Dedifferentiated amniotic fluid mesenchymal stem cell (primary cell): ENCODE measurements at regions not wholly inside any gene's neighbourhood (a gene's known extent, or its start where the extent isn't known, plus 50 kb on each side); places are given as distances from the start of the nearest gene placed in this dataset.
"Not testable (repeated sequence)": the region's sequence is repeated elsewhere in the genome, so short reads cannot be mapped to it uniquely, and the experiment has no call there.

Source experiments
- DNase-seq: peaks from one replicate; pipeline ENCODE4 v3.0.0-alpha.2; 2016; ENCODE audit errors: extremely low spot score

GRCh38 chr4:26044983-26045382, 131.0 kb downstream of the SMIM20 start:
- no peak for DNase-seq

- DNase-seq = no peak
These were observed 133.8 kb downstream of the SMIM20 start for GRCh38 chr4:26047795-26048194.

- DNase-seq = peak; percentile 88
These were observed 134.4 kb downstream of the SMIM20 start for GRCh38 chr4:26048378-26048882.

DNA sequence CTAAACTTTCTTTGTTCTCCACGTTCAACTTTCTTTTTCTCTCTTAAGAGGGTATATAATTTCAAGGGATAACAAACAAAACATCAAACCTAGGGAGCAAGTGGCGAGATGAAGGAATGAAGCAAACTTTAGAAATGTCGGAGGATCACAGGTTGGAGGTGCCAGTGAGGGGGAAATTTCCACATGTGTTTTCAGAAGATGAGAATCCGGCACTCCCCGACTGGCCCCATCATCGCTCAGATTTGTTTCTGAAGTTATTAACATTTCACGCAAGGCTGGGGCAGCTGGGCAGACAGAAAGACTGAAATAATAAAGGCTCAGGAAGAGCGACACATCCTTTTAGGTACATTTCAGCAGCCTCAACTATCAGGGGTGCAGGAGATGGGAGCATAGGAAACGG, 134.9 kb downstream of the SMIM20 start:
- peak; percentile 26 for DNase-seq

- DNase-seq = no peak
These were observed 135.4 kb downstream of the SMIM20 start for GRCh38 chr4:26049447-26049846.

- no peak for DNase-seq
These were observed 136.2 kb downstream of the SMIM20 start for GRCh38 chr4:26050212-26050643.

DNA sequence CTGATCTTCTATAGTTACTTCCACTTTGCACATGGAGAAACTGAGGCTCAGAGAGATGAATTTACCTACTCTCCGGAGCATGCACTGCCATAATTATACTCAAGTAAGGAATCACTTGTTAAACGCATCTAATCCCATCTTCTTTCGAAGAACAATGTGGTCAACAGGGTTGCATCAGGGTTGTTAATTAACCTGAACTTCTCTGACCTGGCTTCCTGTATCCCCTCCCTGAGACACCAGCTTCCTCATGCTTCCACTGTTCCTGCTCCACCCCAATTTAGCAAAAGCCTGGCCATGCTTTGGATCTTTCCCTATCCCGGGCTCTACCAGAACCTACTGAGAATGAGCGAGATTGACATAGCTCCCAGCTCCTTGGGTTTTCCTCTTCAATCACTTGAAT, 136.7 kb downstream of the SMIM20 start:
- DNase-seq = no peak

DNA sequence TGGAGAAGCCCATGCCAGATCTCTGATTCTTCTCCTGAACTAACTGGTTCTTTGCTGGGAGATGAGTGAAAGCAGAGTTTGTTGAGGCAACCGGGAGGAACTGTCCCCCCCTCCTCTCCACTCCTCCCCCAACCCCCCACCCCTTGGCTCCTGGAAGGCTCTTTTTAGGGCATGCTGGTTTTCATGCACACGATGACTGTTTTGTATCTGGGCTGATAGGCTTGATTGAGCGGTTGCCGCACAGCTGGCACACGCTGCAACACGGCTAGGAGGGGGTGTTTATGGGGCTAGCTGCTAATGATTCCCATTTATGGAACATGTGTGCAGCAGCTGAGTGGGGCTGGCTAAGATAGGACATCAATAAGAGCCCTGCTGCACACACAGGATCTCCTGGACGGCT, 137.2 kb downstream of the SMIM20 start:
- no peak for DNase-seq

GRCh38 chr4:26052663-26053541, 138.9 kb downstream of the SMIM20 start:
- DNase-seq = no peak

DNA sequence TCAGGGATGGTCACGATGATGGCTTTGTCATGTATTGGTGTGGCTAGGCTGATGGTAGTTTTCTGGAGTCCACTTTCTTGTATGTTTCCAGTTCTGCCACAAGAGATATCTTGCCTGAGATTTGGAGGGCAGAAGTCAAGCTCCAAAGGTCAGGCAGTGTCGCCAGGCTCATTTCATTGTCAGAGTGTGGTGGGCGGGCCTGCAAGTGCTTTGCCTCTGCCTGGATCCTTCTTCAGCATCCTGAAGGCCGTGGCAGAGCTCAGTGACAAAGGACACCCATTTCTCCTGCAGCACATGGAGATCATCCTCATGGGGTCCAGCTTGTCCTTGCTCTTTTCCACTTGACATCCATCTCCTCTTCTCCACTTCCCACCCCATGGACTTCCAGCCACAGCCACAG, 139.7 kb downstream of the SMIM20 start:
- no peak for DNase-seq

DNA sequence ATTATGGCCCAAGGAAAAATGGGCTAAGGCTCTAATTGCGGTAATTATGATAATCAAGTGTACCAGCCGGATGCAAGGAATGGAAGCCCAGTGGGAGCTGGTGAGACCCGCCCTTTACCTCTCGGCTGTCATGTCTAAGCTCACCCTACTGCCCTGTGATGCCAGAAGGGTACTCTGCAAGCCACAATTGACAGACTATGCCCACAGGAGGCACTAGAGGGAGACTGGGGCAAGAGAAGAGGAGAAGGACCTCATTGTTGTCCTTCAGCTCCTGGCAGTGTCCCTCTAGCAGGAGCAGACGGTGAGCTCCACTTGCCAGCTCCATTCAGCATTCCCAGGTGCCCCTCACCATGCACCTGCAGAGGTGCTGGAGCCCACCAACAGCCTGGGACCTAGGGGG, 141.8 kb downstream of the SMIM20 start:
- no peak for DNase-seq

GRCh38 chr4:26056406-26056805, 142.4 kb downstream of the SMIM20 start:
- no peak for DNase-seq

DNA sequence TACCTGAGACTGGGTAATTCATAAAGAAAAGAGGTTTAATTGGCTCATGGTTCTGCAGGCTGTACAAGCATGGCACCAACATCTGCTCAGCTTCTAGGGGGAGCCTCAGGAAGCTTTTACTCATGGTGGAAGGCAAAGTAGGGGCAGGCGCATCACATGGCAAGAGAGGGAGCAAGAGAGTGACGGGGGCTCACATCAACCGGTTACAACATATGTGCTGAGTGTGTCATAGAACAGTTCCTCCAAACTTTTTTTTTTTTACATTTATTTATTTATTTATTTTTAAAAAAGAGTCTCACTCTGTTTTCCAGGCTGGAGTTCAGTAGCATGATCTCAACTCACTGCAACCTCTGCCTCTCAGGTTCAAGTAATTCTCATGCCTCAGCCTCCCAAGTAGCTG, 143.8 kb downstream of the SMIM20 start:
- not testable (repeated sequence) for DNase-seq

- DNase-seq = no peak
These were observed 144.5 kb downstream of the SMIM20 start for GRCh38 chr4:26058537-26058936.

- DNase-seq = no peak
These were observed 145.6 kb downstream of the SMIM20 start for GRCh38 chr4:26059391-26060154.

- DNase-seq = no peak
These were observed 146.3 kb downstream of the SMIM20 start for GRCh38 chr4:26060286-26060685.

GRCh38 chr4:26061248-26061986, 147.4 kb downstream of the SMIM20 start:
- DNase-seq = no peak

- DNase-seq = no peak
These were observed 148.2 kb downstream of the SMIM20 start for GRCh38 chr4:26062215-26062614.

GRCh38 chr4:26064009-26064408, 150.0 kb downstream of the SMIM20 start:
- DNase-seq = not testable (repeated sequence)

DNA sequence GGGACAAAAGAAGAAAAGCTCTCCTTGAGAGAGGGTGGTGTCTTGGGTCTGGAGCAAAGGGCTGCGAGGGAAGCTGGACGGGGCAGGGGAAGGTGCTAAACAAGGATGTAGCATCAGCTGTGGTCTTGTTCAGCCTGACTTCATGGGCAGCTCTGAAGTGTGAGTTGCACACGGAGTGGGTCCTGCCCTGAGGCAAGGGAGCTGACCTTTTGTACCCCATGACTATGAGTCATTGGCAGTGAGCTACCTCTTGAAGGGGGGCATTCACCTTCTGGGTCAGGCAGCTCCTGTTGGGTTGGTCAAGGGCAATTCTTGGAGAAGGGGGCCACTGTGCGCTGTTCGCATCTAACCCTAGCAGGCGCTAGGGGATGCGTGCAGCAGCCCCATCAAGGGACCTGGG, 151.8 kb downstream of the SMIM20 start:
- no peak for DNase-seq

DNA sequence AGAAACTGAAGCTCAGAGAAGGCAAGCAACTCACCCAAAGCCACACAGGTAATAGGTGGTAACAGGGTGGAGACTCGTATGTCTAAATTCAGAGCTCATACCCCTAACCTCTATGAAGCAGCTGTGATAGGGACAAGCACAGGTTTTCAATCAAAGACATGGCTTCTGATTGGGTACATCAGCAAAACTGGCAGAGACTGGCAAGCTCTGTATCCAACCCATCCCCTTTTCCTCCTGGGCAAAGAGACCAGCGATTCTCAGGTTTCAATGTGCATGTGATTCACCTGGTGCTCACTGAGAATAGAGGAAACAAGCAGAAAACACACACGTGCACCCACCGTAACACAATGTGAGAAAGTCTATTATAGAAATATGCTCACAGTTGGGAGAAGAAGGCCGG, 153.0 kb downstream of the SMIM20 start:
- DNase-seq = no peak

- DNase-seq = no peak
These were observed 155.2 kb downstream of the SMIM20 start for GRCh38 chr4:26069218-26069617.
